HEK293T (cell line): ENCODE measurements at regions not wholly inside any gene's neighbourhood (a gene's known extent, or its start where the extent isn't known, plus 50 kb on each side); places are given as distances from the start of the nearest gene placed in this dataset.

Source experiments
- ARNT ChIP-seq: fragments of 450-650 bp; IDR thresholded peaks from 2 replicates; pipeline ENCODE4 v1.6.1; 2017; ENCODE audit warnings: mild to moderate bottlenecking
- BHLHE40 ChIP-seq: fragments of 450-650 bp; IDR thresholded peaks from 2 replicates; pipeline ENCODE4 v1.6.1; 2016; ENCODE audit warnings: mild to moderate bottlenecking, moderate library complexity, borderline replicate concordance
- CTBP1 ChIP-seq: fragments of 450-650 bp; IDR thresholded peaks from 2 replicates; pipeline ENCODE4 v1.6.1; 2016; ENCODE audit warnings: borderline replicate concordance
- ELF4 ChIP-seq: fragments of 450-650 bp; IDR thresholded peaks from 2 replicates; pipeline ENCODE4 v1.6.1; 2017; ENCODE audit warnings: antibody characterized with exemption
- FOXA1 ChIP-seq: fragments of 450-650 bp; IDR thresholded peaks from 2 replicates; pipeline ENCODE4 v1.6.1; 2016; ENCODE audit warnings: mild to moderate bottlenecking
- FOXK2 ChIP-seq: fragments of 450-650 bp; IDR thresholded peaks from 2 replicates; pipeline ENCODE4 v1.6.1; 2016; ENCODE audit warnings: mild to moderate bottlenecking
- FOXM1 ChIP-seq: fragments of 450-650 bp; IDR thresholded peaks from 2 replicates; pipeline ENCODE4 v1.6.1; 2017; ENCODE audit warnings: mild to moderate bottlenecking, borderline replicate concordance
- HDGF ChIP-seq: fragments of 450-650 bp; IDR thresholded peaks from 2 replicates; pipeline ENCODE4 v1.6.1; 2017; ENCODE audit warnings: antibody characterized with exemption, borderline replicate concordance
- L3MBTL2 ChIP-seq: fragments of 450-650 bp; conservative IDR thresholded peaks from 2 replicates; pipeline ENCODE4 v1.6.1; 2016; ENCODE audit warnings: mild to moderate bottlenecking
- SP1 ChIP-seq: fragments of 450-650 bp; IDR thresholded peaks from 2 replicates; pipeline ENCODE4 v1.6.1; 2017
- SUZ12 ChIP-seq: fragments of 450-650 bp; IDR thresholded peaks from 2 replicates; pipeline ENCODE4 v1.6.1; 2016; ENCODE audit warnings: mild to moderate bottlenecking
- ZNF384 ChIP-seq: fragments of 450-650 bp; IDR thresholded peaks from 2 replicates; pipeline ENCODE4 v1.6.1; 2016
- TF ChIP-seq, protein P1 (sequence below): fragments of 450-650 bp; IDR thresholded peaks from 2 replicates; pipeline ENCODE4 v1.6.1; 2016

DNA sequence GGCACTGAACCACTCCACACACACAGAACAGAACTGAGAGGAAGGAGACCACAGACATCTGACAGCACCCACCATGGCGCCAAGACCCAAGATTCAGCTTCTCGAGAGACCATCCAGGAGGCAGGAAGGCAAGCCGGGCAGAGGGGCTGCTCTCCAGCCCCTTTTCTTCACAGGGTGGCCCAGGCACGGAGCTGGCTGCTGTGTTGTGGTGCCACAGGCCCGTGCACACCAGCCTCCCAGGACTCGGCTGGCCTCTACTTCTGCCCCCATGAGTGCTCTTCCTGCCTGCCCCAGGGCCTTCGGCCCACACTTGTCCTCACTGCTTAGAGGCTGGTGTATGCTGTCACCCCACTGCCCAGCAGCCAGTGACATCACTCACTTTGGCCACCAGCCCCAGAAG, 547.6 kb upstream of the RAB6C start:
- TF ChIP-seq SP1, result no peak
- no peak for TF ChIP-seq FOXK2
- no peak for TF ChIP-seq BHLHE40
- no peak for TF ChIP-seq ELF4
- no peak for TF ChIP-seq FOXM1
- no peak for TF ChIP-seq CTBP1
- no peak for TF ChIP-seq FOXA1
- no peak for TF ChIP-seq L3MBTL2
- TF ChIP-seq HDGF, result no peak
- TF ChIP-seq ARNT, result no peak
- no peak for TF ChIP-seq ZNF384
- TF ChIP-seq SUZ12, result no peak
- TF ChIP-seq, protein P1, sequence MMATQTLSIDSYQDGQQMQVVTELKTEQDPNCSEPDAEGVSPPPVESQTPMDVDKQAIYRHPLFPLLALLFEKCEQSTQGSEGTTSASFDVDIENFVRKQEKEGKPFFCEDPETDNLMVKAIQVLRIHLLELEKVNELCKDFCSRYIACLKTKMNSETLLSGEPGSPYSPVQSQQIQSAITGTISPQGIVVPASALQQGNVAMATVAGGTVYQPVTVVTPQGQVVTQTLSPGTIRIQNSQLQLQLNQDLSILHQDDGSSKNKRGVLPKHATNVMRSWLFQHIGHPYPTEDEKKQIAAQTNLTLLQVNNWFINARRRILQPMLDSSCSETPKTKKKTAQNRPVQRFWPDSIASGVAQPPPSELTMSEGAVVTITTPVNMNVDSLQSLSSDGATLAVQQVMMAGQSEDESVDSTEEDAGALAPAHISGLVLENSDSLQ, result no peak
